Pancreas (tissue), 10 donors: ENCODE measurements at regions not wholly inside any gene's neighbourhood (a gene's known extent, or its start where the extent isn't known, plus 50 kb on each side); places are given as distances from the start of the nearest gene placed in this dataset.

Experiments used
- ATAC-seq, 4 donors: fragments of 200-7000 bp; cut with Tn5 transposase; one replicate each; pipeline versions ENCODE4 v1.8.0 to v1.9.1; 2020; ENCODE audit warnings: mild to moderate bottlenecking in 4 of 4, moderate library complexity in 4 of 4
- DNase-seq, 6 donors: peaks; one replicate each; pipeline ENCODE4 v3.0.0-alpha.2; 2020
- FAIRE-seq: peaks from 2 replicates; lab custom pipeline; 2012; peaks lifted over from hg19 to GRCh38; lab: Jason Lieb, UNC
- H3K27ac ChIP-seq, 4 donors: fragments of 200-600 bp; sonication (generic); 1 replicate in 3 of 4; 2 replicates in 1 of 4; pipeline versions ENCODE4 v1.5.0 to v1.8.0; 2020
- H3K27me3 ChIP-seq, 4 donors: fragments of 200-600 bp; one replicate each; pipeline ENCODE4 v1.8.0; 2021
- H3K36me3 ChIP-seq, 3 donors: fragments of 200-600 bp; sonication (generic) in 1 of 3; one replicate each; pipeline versions ENCODE4 v1.5.0 to v1.8.0; 2020 to 2021
- H3K4me1 ChIP-seq, 3 donors: fragments of 200-600 bp; one replicate each; pipeline ENCODE4 v1.8.0; 2021
- H3K4me3 ChIP-seq, 4 donors: fragments of 200-600 bp; sonication (generic) in 2 of 4; one replicate each; pipeline versions ENCODE4 v1.5.0 to v1.8.0; 2020 to 2021
- H3K9me3 ChIP-seq, 4 donors: fragments of 200-600 bp; one replicate each; pipeline ENCODE4 v1.8.0; 2021
- WGBS, 2 donors: extraction: QIAGEN DNeasy Blood & Tissue Kit; methylation state at CpG; one replicate each; pipeline ENCODE4 v1.1.7; 2013; 5-methylcytosine and 5-hydroxymethylcytosine counted together
- intact Hi-C, 3 donors: fragments of 100-400 bp; cut with DNase I; formaldehyde crosslinking; loops; one replicate each; pipeline versions ENCODE4 v1.11.1 to v1.14.2; 2022
- TF ChIP-seq, protein P1 (sequence below), 4 donors: fragments of 200-600 bp; sonication (generic) in 3 of 4; IDR thresholded peaks; one replicate each; pipeline versions ENCODE4 v1.5.0 to v1.8.0; 2021; ENCODE audit warnings: antibody characterized with exemption in 4 of 4
- donor health status: healthy with polysubstance abuse.
- donor health status: DM: no; HTN: no; CAD: no; lungs with moderate emphysema.
- donor health status: DM: no; HTN: no; CAD: no.
- donor health status: control.
- donor health status: control.
- donor health status: Bipolar disorder and iron deficiency.
- donor health status: DM: yes; HTN: yes; CAD: no.
- donor health status: DM: no; HTN: no; CAD: no.
- donor health status: DM: no; HTN: no; CAD: no.
- donor health status: DM: yes; HTN: yes; CAD: no.

DNA sequence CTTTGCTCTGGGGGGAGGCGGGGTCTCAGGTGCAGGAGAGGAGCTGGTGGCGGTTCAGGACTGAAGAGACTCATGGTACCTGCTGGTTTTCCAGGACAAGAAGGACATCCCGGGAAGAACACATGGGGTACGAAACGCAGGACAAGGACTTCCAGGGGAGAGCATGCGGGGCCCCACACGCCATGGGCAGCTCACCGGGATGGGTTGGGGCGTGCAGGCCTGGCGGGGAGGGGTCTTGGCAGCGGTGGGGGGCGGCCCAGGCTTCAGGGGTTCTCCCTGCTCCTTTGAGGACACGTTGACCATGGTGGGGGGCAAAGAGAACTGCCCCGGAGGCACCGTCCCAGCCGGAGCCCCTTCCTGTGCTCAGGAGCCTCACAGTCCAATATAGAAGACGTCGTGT, 673.2 kb downstream of the BRD1 start:
- peak in 1 of 6 donors; percentile 37 for DNase-seq
- Histone ChIP-seq H3K27ac (no peak overlapping the region), H3K9me3 (no peaks in the 10 kb centered on the region), H3K4me1 (no peaks in the 10 kb centered on the region), H3K27me3 (no peaks in the 10 kb centered on the region), H3K36me3 (no peaks in the 10 kb centered on the region), H3K4me3 (no peak overlapping the region)
- 62 to 75% methylated on average over 18 of the region's 18 CpGs for whole genome bisulfite sequencing, 2 donors
- intact Hi-C loops = loop anchor here in 1 of 3 donors (10.0 kb wide), 1 partner anchor 60 kb away; no protein-coding TSS in a partner anchor
- no peak for FAIRE-seq
- ATAC-seq = no peak
- TF ChIP-seq, protein P1, sequence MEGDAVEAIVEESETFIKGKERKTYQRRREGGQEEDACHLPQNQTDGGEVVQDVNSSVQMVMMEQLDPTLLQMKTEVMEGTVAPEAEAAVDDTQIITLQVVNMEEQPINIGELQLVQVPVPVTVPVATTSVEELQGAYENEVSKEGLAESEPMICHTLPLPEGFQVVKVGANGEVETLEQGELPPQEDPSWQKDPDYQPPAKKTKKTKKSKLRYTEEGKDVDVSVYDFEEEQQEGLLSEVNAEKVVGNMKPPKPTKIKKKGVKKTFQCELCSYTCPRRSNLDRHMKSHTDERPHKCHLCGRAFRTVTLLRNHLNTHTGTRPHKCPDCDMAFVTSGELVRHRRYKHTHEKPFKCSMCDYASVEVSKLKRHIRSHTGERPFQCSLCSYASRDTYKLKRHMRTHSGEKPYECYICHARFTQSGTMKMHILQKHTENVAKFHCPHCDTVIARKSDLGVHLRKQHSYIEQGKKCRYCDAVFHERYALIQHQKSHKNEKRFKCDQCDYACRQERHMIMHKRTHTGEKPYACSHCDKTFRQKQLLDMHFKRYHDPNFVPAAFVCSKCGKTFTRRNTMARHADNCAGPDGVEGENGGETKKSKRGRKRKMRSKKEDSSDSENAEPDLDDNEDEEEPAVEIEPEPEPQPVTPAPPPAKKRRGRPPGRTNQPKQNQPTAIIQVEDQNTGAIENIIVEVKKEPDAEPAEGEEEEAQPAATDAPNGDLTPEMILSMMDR (IDR thresholded peaks at IDR 0.05) = no peak

DNA sequence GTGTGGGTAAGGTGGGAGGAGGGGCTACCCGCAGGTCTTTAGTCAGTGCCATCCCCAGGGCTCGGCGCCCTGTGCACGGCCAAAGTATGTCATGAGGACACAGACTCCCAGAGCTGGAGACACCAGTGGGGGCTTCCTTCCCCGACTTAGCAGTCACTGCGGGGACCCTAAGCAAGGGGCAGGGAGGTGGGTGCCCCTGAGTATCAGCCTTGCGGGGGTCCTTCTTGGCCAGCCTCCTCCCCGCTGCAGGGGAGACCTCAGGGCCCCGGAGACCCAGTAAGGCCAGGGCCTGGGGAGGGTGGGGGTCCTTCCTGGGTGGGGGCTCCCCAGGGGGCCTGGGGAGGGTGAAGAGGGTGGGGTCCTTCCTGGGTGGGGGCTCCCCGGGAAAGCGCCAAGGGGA, 673.8 kb downstream of the BRD1 start:
- no peak overlapping the region for H3K4me3 ChIP-seq
- H3K27me3 ChIP-seq = no peaks in the 10 kb centered on the region
- TF ChIP-seq, protein P1 (IDR thresholded peaks at IDR 0.05) = no peak
- H3K36me3 ChIP-seq = no peaks in the 10 kb centered on the region
- DNase-seq (no peak), ATAC-seq (no peak), FAIRE-seq (no peak)
- intact Hi-C loops = loop anchor here in 1 of 3 donors (10.0 kb wide), 1 partner anchor 61 kb away; no protein-coding TSS in a partner anchor
- WGBS, 2 donors = 73 to 82% methylated on average over 9 to 11 of the region's 11 CpGs
- H3K9me3 ChIP-seq = no peaks in the 10 kb centered on the region
- H3K27ac ChIP-seq = no peak overlapping the region
- H3K4me1 ChIP-seq = no peaks in the 10 kb centered on the region

DNA sequence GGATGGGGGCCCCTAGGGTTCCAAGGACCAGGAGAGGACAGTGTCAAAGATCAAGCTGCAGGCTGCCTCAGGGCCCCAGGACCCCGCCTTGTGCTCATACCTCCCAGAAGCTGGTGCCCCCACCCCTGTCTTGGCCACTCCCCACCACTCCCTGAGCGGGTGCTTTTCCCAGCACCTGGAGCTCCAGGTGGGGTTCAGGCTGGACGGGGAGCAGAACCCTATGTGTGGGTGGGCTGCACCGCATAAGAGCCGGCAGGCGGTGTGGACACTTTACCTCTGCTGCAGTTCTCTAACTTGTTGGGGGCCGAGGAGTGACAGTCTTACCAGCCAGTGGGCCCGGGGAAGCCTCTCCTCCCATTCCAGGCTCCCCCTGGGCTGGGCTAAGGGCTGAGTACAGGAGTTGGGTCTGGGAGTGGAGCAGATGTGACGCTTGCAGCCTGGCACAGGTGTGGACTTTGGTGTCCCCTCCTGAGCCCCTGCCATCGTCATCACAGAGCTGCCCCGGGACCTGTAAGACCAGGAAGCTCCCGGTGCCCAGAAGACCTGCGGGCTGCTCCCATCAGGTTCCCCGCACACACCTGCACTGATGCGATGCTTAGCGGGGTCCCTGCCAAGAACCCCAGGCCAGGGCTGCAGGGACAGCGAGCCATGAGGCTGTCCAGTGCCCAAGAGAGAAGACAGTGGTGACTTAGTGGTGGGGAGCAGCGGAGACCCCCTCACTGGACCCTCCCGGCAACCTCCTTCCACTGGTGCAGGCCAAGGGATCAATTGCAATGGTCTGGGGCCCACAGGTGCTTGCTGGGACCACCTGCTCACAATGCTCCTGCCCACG, 674.5 kb downstream of the BRD1 start:
- WGBS, 2 donors = 54 to 67% methylated on average over 20 of the region's 20 CpGs
- Histone ChIP-seq H3K9me3 (no peaks in the 10 kb centered on the region), H3K27me3 (no peaks in the 10 kb centered on the region), H3K36me3 (no peaks in the 10 kb centered on the region), H3K4me3 (no peak overlapping the region), H3K27ac (no peak overlapping the region), H3K4me1 (no peaks in the 10 kb centered on the region)
- no peak for FAIRE-seq
- ATAC-seq = no peak
- TF ChIP-seq, protein P1 (IDR thresholded peaks at IDR 0.05) = no peak
- intact Hi-C loops = loop anchor here in 1 of 3 donors (10.0 kb wide), 1 partner anchor 62 kb away; no protein-coding TSS in a partner anchor
- no peak for DNase-seq

DNA sequence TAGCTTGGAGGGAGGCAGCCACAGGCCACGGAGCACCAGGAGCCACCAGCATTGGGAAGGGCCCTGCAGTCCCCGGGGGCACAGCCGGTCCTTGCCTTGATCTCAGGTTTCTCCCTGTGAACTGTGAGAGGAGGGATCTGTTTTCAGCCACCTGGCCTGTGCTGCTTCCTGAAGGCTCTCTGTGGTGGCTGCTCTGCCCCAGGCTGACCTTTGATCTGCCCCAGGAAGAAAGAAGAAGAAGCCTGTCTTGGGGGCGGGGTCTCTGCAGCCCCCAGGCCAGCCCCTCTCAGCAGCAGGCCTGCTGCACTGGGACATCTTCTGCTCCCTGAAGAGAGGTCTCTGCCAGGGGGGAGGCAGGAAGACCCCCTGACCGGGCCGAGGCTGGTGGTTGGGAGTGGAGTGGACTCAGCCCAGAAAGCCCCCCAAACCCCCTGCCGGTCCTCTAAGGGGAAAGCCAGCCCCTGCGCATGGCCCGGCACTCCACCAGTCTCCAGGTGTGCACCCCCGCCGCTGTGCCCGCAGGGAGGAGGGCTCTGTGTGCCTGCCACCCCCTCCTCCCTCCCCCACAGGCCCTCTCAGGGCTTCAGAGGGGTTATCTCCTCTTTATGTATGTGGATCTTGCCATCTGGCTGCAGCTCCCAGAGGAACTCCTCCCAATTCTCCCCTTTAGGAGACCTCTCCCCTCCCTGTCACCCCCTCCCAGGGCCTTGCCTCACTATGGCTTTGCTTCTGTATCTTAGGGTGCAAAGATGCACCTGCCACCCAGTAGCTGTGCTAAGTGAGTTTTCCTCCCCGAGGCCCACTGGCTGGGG, 675.3 kb downstream of the BRD1 start:
- Histone ChIP-seq H3K9me3 (no peaks in the 10 kb centered on the region), H3K4me3 (no peak overlapping the region), H3K27me3 (no peaks in the 10 kb centered on the region), H3K36me3 (no peaks in the 10 kb centered on the region), H3K4me1 (no peaks in the 10 kb centered on the region), H3K27ac (no peak overlapping the region)
- ATAC-seq (no peak), DNase-seq (no peak), FAIRE-seq (no peak)
- TF ChIP-seq, protein P1 (IDR thresholded peaks at IDR 0.05) = no peak
- intact Hi-C loops = loop anchor here in 1 of 3 donors (10.0 kb wide), 1 partner anchor 62 kb away; no protein-coding TSS in a partner anchor
- WGBS, 2 donors = 29 to 35% methylated on average over 13 of the region's 13 CpGs
